Glomerular visceral epithelial cell (primary cell): ENCODE measurements at regions not wholly inside any gene's neighbourhood (a gene's known extent, or its start where the extent isn't known, plus 50 kb on each side); places are given as distances from the start of the nearest gene placed in this dataset.
A peak's percentile ranks its signal among the peaks of the same experiment; 100 is the strongest.
"Not testable (repeated sequence)": the region's sequence is repeated elsewhere in the genome, so short reads cannot be mapped to it uniquely, and the experiment has no call there.

Source experiments
- DNase-seq: peaks from one replicate; pipeline ENCODE4 v3.0.0-alpha.2; 2016; ENCODE audit errors: extremely low spot score

- no peak for DNase-seq
These were observed 537.7 kb downstream of the SOCS6 start for GRCh38 chr18:70826571-70826970.

GRCh38 chr18:70822691-70823090 is 533.8 kb downstream of the SOCS6 start:
- DNase-seq: no peak

DNA sequence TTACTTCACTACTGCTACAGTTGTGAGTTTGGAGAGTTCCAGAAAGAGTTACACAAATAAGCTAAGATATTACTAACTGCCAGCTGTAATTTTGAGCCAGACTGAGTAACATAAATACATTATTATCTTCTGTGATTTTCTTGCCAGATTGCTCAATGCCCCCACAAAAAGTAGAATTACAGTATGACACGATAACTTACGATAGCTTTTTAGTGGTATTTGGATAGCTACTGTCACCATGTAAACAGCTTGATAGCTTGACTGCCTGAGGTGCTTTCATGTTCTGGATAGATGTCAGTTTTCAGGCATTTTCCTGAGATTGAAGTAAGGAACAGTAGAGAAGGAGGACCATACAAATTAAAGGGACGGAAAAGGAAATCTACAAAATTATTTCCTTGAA is 533.3 kb downstream of the SOCS6 start:
- DNase-seq: no peak

- DNase-seq: no peak
These were observed 519.7 kb downstream of the SOCS6 start for GRCh38 chr18:70808481-70809056.

DNA sequence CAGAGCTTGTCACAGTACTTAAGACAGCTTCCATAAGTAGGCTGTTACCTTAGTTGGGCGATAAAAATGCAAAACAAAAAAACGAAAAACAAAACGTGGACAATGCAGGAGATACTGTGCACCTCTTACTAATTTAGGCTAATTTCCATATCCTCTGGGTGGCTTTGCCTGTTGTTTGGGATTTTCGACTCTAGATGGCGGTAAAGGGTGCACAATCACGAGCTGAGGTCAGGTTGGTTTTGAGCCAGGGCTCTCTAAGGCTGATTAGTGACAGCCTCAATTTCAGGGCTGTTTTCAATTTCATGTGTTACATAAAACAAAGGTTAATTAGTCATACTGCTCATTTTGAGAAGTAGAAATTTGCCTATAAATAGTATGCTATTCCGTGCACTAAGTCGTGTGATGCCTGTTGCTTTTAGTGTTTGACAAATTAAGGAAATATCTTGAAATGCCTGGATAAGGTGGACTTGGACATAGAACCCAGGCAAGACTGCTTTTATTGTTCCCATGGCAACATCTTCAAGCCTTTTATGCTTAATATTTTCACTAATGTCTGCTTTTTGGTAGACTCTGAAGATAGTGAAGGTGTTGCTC is 493.1 kb downstream of the SOCS6 start:
- peak; percentile 32 for DNase-seq

DNA sequence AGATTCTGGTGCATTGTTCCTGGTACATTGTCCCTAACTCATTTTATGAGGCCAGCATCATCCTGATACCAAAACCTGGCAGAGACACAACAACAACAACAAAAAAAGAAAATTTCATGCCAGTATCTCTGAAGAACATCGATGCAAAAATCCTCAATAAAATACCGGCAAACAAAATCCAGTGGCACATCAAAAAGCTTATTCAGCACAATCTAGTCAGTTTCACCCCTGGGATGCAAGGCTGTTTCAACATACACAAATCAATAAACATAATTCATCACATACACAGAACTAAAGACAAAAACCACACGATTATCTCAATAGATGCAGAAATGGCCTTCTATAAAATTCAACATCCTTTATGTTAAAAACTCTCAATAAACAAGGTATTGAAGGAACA is 477.4 kb downstream of the SOCS6 start:
- DNase-seq: not testable (repeated sequence)

DNA sequence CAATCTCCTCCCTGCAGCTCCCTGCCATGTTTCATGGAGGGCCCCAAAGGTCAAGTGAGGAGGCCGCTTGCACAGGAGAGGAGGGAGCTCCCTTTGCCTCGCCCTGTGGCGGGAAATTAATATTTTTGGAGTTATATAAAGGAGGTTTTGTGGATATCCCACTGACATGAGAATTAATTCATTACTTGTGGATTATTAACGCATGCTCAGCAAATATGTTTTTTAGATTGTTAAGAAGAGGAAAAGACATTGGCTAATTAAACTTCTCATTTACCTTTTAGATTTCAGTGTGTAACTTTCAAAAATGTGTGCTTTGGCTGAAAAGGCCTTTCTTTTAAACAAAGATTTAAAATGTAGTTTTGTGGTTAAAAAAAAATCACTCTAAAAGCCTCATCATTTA is 474.0 kb downstream of the SOCS6 start:
- DNase-seq: no peak

DNA sequence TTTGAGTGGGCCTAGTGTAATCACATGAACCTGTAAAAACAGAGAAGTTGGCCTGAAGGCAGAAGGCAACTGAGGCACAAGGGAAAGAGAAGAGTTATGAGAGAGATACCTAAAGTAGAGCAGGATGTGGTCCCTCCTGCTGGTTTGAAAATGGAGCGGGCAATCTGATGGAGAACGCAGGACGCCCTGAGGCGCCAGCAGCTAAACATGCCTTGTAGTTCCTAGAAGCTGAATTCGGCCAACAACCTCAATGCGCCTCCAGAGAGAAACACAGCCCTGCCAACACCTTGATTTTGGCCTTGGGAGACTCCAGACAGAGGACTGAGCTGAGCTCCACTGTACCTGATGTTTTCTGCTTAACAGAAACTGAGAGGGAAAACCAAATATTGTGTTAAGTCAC is 469.9 kb downstream of the SOCS6 start:
- DNase-seq: no peak

DNA sequence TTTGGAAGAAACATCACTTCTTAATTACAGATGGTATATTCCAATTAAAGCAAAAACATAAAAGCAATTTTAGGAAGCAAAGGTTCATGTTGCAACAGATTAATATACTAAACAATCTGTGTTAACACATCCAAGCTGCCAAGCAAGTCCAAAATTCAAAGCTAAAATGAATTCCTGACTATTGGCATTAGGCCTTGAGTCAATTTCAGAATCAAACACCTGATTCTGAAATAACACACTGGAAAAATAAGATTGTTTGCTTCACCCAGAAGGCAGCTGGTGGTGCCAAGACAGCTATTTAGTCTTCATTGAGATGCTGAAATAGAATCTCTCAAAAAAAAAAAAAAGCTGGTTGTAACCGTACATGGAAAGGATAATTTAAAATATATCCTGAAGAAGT is 465.6 kb downstream of the SOCS6 start:
- no peak for DNase-seq

- DNase-seq: no peak
These were observed 444.1 kb downstream of the SOCS6 start for GRCh38 chr18:70732916-70733315.

- no peak for DNase-seq
These were observed 443.3 kb downstream of the SOCS6 start for GRCh38 chr18:70732188-70732587.

DNA sequence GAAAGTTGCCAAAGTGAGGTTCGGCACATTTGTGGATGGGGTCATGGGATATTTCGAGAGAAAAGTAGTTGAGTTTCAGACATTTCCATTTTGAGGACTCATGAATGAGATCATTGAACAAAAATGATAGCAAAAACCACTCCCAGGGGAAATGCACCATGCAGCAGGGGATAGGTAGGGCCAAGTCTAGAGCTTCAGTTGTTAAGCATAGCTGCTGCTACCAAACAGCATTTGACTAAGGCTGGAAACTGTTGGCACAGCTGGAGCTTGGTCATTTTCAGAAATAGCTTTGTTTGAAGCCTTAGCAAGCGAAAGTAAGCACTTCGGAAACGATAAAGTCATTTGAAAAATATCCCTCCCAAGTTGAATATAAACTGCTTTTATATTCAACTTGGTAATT is 431.8 kb downstream of the SOCS6 start:
- DNase-seq: no peak

- no peak for DNase-seq
These were observed 420.9 kb downstream of the SOCS6 start for GRCh38 chr18:70709720-70710119.

- DNase-seq: no peak
These were observed 420.3 kb downstream of the SOCS6 start for GRCh38 chr18:70709144-70709543.

GRCh38 chr18:70705831-70706416 is 417.1 kb downstream of the SOCS6 start:
- DNase-seq: no peak

DNA sequence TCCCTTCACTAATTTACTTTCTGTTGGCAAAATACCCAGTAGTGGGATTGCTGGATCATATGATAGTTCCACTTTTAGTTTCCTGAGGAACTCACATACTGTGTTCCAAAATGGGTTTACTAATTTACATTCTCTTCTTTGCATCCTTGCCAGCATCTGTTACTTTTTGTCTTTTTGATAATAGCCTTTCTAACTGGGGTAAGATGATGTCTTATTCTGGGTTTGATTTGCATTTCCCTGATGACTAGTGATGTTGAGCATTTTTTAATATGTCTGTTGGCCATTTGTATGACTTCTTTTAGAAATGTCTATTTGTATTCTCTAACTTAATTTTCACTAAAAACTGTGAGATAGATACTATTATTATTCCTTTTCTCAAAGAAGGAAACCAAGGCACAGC is 411.7 kb downstream of the SOCS6 start:
- DNase-seq: no peak

DNA sequence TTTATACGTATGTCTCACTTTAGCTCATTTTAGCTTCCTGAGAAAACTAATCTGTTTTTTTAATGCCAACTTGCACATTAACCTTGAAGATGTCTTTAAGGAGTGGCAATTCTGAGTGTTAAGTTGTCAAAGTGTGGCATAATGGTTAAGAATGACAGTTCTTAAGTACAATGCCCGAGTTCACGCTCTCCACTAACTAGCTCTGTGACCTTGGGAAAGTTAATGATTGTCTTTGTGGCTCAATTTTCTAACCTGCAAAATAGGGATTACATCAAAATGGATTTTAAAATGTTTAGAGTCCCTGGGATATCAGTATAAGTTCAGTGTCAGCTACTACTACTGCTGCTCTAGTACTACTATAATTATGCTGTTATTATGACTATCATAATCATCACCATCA is 409.7 kb downstream of the SOCS6 start:
- DNase-seq: no peak

DNA sequence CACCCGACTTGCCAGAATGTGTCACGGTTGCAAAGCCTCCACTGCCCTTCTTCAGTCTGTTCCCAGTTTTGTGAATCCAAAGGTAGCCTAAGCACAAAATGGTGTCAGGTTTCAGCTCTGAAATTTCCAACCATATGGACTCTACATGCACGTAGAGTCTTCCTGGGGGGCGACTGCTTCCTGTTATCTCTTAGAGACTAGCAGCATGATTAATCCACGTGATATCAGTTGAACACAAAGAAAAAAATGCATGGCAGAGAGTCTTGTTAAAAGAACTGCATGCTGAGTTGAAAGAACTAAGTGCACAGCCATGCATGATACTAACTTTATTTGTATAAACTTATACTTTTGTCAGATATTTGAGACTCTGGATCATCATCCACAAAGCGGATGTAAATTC is 404.4 kb downstream of the SOCS6 start:
- DNase-seq: no peak

DNA sequence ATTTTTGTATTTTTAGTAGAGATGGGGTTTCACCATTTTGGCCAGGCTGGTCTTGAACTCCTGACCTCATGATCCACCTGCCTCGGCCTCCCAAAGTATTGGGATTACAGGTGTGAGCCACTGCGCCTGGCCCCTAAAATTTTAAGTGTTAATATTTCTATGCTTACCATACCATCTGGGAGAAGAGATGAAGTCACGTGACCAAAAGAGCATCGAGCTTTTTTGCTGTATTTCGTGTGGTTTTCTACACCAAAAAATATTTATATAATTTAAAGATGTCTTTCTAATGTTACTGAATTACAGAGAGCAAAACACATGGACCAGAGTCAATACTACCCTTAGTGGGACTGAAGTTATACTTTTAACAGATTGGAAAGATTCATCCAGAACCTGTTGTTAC is 400.9 kb downstream of the SOCS6 start:
- not testable (repeated sequence) for DNase-seq

GRCh38 chr18:70688286-70688685 is 399.4 kb downstream of the SOCS6 start:
- DNase-seq: no peak

DNA sequence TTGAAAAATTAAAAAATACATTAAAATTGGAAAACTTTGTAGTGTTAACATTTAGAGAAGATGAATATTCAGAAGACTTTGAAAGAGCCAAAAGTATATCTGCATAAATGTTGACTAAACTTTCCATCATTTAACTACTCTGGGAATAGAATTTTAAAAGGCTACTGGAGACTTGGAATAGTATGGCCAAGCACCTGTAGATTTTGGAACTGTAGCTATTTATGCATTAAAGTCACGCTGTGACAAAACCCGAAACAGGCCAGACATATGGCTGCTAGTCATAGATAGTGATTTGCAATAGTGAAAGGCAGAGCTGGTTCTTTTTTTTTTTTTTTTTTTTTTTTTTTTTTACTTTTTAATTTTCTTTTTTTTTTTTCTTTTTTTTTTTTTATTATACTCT is 396.0 kb downstream of the SOCS6 start:
- DNase-seq: no peak

DNA sequence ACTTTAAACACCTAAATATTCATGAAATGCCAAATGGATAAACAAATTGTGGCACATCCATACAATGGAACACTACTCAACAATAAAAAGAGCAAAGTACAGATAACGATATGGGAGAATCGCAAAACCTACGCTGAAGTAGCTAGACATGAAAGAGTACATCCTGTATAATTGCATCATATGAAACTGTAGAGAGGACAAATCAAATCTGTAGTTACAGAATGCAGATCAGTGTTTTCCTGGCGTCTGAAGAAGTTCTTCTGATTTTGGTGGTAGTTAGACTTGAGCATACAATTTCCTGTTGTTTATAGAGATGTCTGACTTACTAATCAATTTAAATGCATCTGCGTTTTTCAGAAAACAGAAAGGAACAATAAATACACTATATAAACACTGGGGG is 394.4 kb downstream of the SOCS6 start:
- DNase-seq: no peak

DNA sequence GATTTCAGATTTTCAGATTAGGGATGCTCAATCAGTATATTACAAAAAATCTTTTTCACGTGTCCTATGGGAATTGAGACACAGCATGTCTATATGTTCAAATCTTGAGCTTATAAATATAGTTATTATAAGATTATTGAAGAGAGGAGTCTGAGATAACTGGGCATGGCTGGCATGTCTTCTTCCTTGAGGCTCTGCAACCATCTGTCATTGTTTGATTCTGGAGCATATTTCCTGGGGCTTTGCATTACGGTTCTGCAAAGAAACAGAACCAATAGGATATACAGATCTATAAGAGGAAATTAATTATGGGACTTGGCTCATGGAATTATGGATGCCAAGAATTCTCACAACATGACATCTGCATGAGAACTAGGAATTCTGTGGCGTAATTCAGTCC is 386.1 kb downstream of the SOCS6 start:
- DNase-seq: no peak

GRCh38 chr18:70673831-70674230 is 385.0 kb downstream of the SOCS6 start:
- no peak for DNase-seq
